GM12878 (cell line): ENCODE measurements at regions not wholly inside any gene's neighbourhood (a gene's known extent, or its start where the extent isn't known, plus 50 kb on each side); places are given as distances from the start of the nearest gene placed in this dataset.

Experiments used
- ATAC-seq: fragments of 200-7000 bp; cut with Tn5 transposase; 3 replicates; pipeline ENCODE4 v1.9.1; 2020; ENCODE audit warnings: mild to moderate bottlenecking, moderate library complexity
- BruUV-seq: library from RNA; stranded (reverse); fragments of 400-500 nt; replicated peaks from 2 replicates; lab custom pipeline; 2021; lab: Mats Ljungman, UMichigan
- CTCF ChIA-PET: fragments of 300-600 bp; sonication (Branson Sonifier 250); formaldehyde crosslinking; extraction: SDS; loops from one replicate; lab custom pipeline; 2021; ENCODE audit warnings: inconsistent platforms; lab: Yijun Ruan, JAX
- POLR2A ChIA-PET: fragments of 350-600 bp; formaldehyde crosslinking; extraction: SDS; loops from one replicate; lab custom pipeline; 2021; ENCODE audit warnings: inconsistent platforms; lab: Charles Lee
- RAD21 ChIA-PET: fragments of 300-600 bp; sonication (Branson Sonifier 250); formaldehyde crosslinking; loops from one replicate; lab custom pipeline; 2023; ENCODE audit warnings: antibody characterized with exemption; ENCODE audit not compliant: unreplicated experiment; lab: Charles Lee
- SMC1A ChIA-PET: fragments of 300-600 bp; sonication (Branson Sonifier 250); formaldehyde crosslinking; loops from one replicate; lab custom pipeline; 2023; ENCODE audit not compliant: unreplicated experiment, uncharacterized antibody; lab: Charles Lee
- DNase-seq: peaks from one replicate; pipeline ENCODE4 v3.0.0-alpha.2; 2011; ENCODE audit warnings: low read depth, low spot score
- FAIRE-seq: peaks from 3 replicates; lab custom pipeline; 2011; peaks lifted over from hg19 to GRCh38; lab: Jason Lieb, UNC
- H2AFZ ChIP-seq: 2 replicates; pipeline ENCODE4 v1.6.0; 2011; ENCODE audit warnings: low read depth, low read length, control low read depth; ENCODE audit not compliant: control insufficient read depth
- H3K27ac ChIP-seq: 2 replicates; pipeline ENCODE4 v1.5.1; 2011; ENCODE audit warnings: control low read depth; ENCODE audit not compliant: control insufficient read depth, insufficient read depth
- H3K27me3 ChIP-seq, 2 experiments: replicated peaks in 1 of 2; 2 replicates each; pipeline versions ENCODE4 v1.6.0 to v1.6.1; 2011; ENCODE audit warnings: low read length in 1 of 2; ENCODE audit not compliant: control insufficient read depth in 2 of 2, insufficient read depth in 2 of 2
- H3K36me3 ChIP-seq, 2 experiments: 2 replicates each; pipeline ENCODE4 v1.5.1; 2011; ENCODE audit warnings: low read length in 1 of 2; ENCODE audit not compliant: control insufficient read depth in 2 of 2, insufficient read depth in 2 of 2
- H3K4me1 ChIP-seq: 2 replicates; pipeline ENCODE4 v1.6.1; 2011; ENCODE audit warnings: mild to moderate bottlenecking, low read length, moderate library complexity, mixed read lengths; ENCODE audit not compliant: control insufficient read depth, insufficient read depth
- H3K4me2 ChIP-seq: 2 replicates; pipeline ENCODE4 v1.6.0; 2011; ENCODE audit warnings: control low read depth; ENCODE audit not compliant: control insufficient read depth, insufficient read depth
- H3K4me3 ChIP-seq: fragments of 200-600 bp; sonication (generic); 2 replicates; pipeline ENCODE4 v1.5.1; 2016
- H3K79me2 ChIP-seq: 2 replicates; pipeline ENCODE4 v1.6.0; 2011; ENCODE audit warnings: low read length; ENCODE audit not compliant: control insufficient read depth, insufficient read depth
- H3K9ac ChIP-seq: 2 replicates; pipeline ENCODE4 v1.8.0; 2011; ENCODE audit warnings: low read length, control low read depth, mixed read lengths; ENCODE audit not compliant: control insufficient read depth, insufficient read depth
- H3K9me3 ChIP-seq: replicated peaks from 3 replicates; pipeline ENCODE4 v1.5.1; 2011; ENCODE audit warnings: mild to moderate bottlenecking, low read length; ENCODE audit not compliant: control insufficient read depth, insufficient read depth
- H4K20me1 ChIP-seq: 2 replicates; pipeline ENCODE4 v1.6.0; 2011; ENCODE audit not compliant: control insufficient read depth, insufficient read depth
- ATF2 ChIP-seq: IDR thresholded peaks from 2 replicates; pipeline ENCODE4 v1.6.1; 2012; ENCODE audit warnings: low read length, inconsistent platforms
- BMI1 ChIP-seq: fragments of 450-650 bp; IDR thresholded peaks from 2 replicates; pipeline ENCODE4 v1.6.1; 2016; ENCODE audit warnings: mild to moderate bottlenecking, moderate library complexity, borderline replicate concordance
- CHD4 ChIP-seq: fragments of 200-600 bp; sonication (generic); IDR thresholded peaks from 2 replicates; pipeline ENCODE4 v1.6.1; 2016; ENCODE audit warnings: mild to moderate bottlenecking
- EZH2 ChIP-seq: IDR thresholded peaks from 2 replicates; pipeline ENCODE4 v1.6.1; 2012; ENCODE audit warnings: low read depth, mild to moderate bottlenecking, control low read depth, inconsistent platforms, low read length, borderline replicate concordance; ENCODE audit not compliant: control insufficient read depth
- FOXM1 ChIP-seq: IDR thresholded peaks from 2 replicates; pipeline ENCODE4 v1.6.1; 2012; ENCODE audit warnings: low read depth, mild to moderate bottlenecking, inconsistent platforms, low read length, moderate library complexity
- IRF3 ChIP-seq: fragments of 450-650 bp; IDR thresholded peaks from 2 replicates; pipeline ENCODE4 v1.6.1; 2014; ENCODE audit warnings: mild to moderate bottlenecking
- JUNB ChIP-seq: IDR thresholded peaks from 2 replicates; pipeline ENCODE4 v1.6.1; 2016; ENCODE audit warnings: antibody characterized with exemption, mild to moderate bottlenecking
- MTA3 ChIP-seq: IDR thresholded peaks from 2 replicates; pipeline ENCODE4 v1.6.1; 2012; ENCODE audit warnings: low read length, inconsistent platforms, borderline replicate concordance
- MYB ChIP-seq: fragments of 150-350 bp; IDR thresholded peaks from 2 replicates; pipeline ENCODE4 v1.6.1; 2014; ENCODE audit warnings: mild to moderate bottlenecking, low read depth, low read length, borderline replicate concordance
- NR2F1 ChIP-seq: fragments of 450-650 bp; conservative IDR thresholded peaks from 2 replicates; pipeline ENCODE4 v1.6.1; 2017; ENCODE audit warnings: mild to moderate bottlenecking
- RAD51 ChIP-seq: fragments of 450-650 bp; IDR thresholded peaks from 2 replicates; pipeline ENCODE4 v1.6.1; 2016; ENCODE audit warnings: moderate library complexity, mild to moderate bottlenecking, inconsistent platforms
- RFX5 ChIP-seq: IDR thresholded peaks from 2 replicates; pipeline ENCODE4 v1.6.1; 2011; ENCODE audit warnings: low read depth, low read length, improper control_type of control experiment
- SMARCA5 ChIP-seq: fragments of 450-650 bp; IDR thresholded peaks from 2 replicates; pipeline ENCODE4 v1.6.1; 2017; ENCODE audit warnings: mild to moderate bottlenecking
- SREBF1 ChIP-seq: IDR thresholded peaks from 2 replicates; pipeline ENCODE4 v1.6.1; 2012; ENCODE audit warnings: mild to moderate bottlenecking, low read length
- SRF ChIP-seq, 2 experiments: IDR thresholded peaks; 2 replicates each; pipeline ENCODE4 v1.6.1; 2011; ENCODE audit warnings: low read depth in 2 of 2, low read length in 2 of 2, mild to moderate bottlenecking in 1 of 2, moderate library complexity in 1 of 2
- USF1 ChIP-seq: IDR thresholded peaks from 2 replicates; pipeline ENCODE4 v1.6.1; 2011; ENCODE audit warnings: borderline replicate concordance, low read depth, mild to moderate bottlenecking, moderate library complexity, mixed read lengths, low read length; ENCODE audit not compliant: insufficient read depth; ENCODE audit errors: extremely low read length
- ZBTB11 ChIP-seq: fragments of 450-650 bp; formaldehyde crosslinking; IDR thresholded peaks from 2 replicates; pipeline ENCODE4 v1.5.0; 2022; ENCODE audit warnings: mild to moderate bottlenecking, missing genetic modification characterization
- ZNF622 ChIP-seq: fragments of 450-650 bp; IDR thresholded peaks from 2 replicates; pipeline ENCODE4 v1.6.1; 2017; ENCODE audit warnings: mild to moderate bottlenecking, inconsistent platforms
- WGBS: methylation state at CpG from one replicate; pipeline ENCODE4 v1.1.6; 2016; ENCODE audit warnings: low lambda C conversion rate; ENCODE audit not compliant: insufficient replicate concordance, insufficient coverage; ENCODE audit errors: missing lambda C conversion rate; 5-methylcytosine and 5-hydroxymethylcytosine counted together
- in situ Hi-C: fragments of 300-500 bp; cut with MboI; formaldehyde crosslinking; loops from 9 replicates; pipeline ENCODE4 v1.14.3; 2018; ENCODE audit warnings: mixed read lengths
- intact Hi-C: fragments of 100-400 bp; cut with micrococcal nuclease; formaldehyde crosslinking; loops from one replicate; pipeline ENCODE4 v1.14.2; 2022; ENCODE audit not compliant: unreplicated experiment

GRCh38 chr11:16440136-16440535 is 83.8 kb upstream of the SOX6 start:
- no TSS peak for BruUV-seq
- no peak for FAIRE-seq
- no peak for DNase-seq
- Histone ChIP-seq H3K27me3 (no peaks in the 10 kb centered on the region), H3K36me3 (no peaks in the 10 kb centered on the region), H3K9me3 (no peaks in the 10 kb centered on the region), H2AFZ (no peak overlapping the region), H3K27ac (no peak overlapping the region), H3K79me2 (no peaks in the 10 kb centered on the region), H3K9ac (no peak overlapping the region), H3K4me2 (no peak overlapping the region), H3K4me1 (no peaks in the 10 kb centered on the region), H3K4me3 (no peak overlapping the region), H4K20me1 (no peaks in the 10 kb centered on the region)
- no peak for TF ChIP-seq SRF (IDR thresholded peaks at IDR 0.05; ENCODE audit: low read depth in 2 of 2, low read length in 2 of 2)
- no peak for TF ChIP-seq EZH2
- TF ChIP-seq CHD4, result no peak
- TF ChIP-seq RAD51, result no peak
- no peak for TF ChIP-seq FOXM1
- no peak for TF ChIP-seq SREBF1
- TF ChIP-seq SMARCA5, result no peak
- TF ChIP-seq ATF2, result no peak
- TF ChIP-seq RFX5, result no peak
- no peak for TF ChIP-seq MYB
- no peak for TF ChIP-seq IRF3
- TF ChIP-seq MTA3, result no peak
- no peak for TF ChIP-seq BMI1
- no peak for TF ChIP-seq USF1
- no peak for TF ChIP-seq NR2F1
- no peak for TF ChIP-seq JUNB
- TF ChIP-seq ZBTB11 (CRISPR knock-in tag), result no peak
- no peak for TF ChIP-seq ZNF622
- intact Hi-C loops (no loop called here), in situ Hi-C loops (no loop called here)
- no peak for ATAC-seq
- ChIA-PET POLR2A (no interaction called here), RAD21 (no interaction called here), SMC1A (no interaction called here), CTCF (no interaction called here)
- WGBS, result 51% methylated on average over 5 of the region's 5 CpGs
